ENCODE measurements at regions not wholly inside any gene's neighbourhood (a gene's known extent, or its start where the extent isn't known, plus 50 kb on each side); places are given as distances from the start of the nearest gene placed in this dataset.
A peak's percentile ranks its signal among the peaks of the same experiment; 100 is the strongest.
"Not testable (repeated sequence)": the region's sequence is repeated elsewhere in the genome, so short reads cannot be mapped to it uniquely, and the experiment has no call there.

DNA sequence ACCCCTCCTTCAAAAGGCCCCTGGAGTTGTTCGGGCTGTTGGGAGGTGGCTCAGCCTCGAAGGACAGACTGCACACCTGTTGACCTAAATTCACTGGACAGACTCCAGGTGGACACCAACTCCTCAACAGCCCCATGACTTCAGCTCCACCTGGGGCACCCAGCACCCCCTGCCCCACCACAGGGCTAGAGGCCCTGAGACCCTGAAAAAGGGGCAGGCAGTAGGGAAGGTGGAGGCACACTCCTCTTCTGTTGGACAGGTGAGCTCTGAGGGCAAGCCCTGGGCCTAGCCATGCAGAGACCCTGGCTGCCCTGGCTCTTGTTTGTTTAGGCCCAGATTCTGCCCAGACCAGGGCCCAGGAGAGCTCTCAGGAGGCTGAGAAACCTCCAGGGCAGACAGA is 409.7 kb upstream of the CAMK1G start:
- DNase-seq (ENCODE audit: low spot score): not testable (repeated sequence)

DNA sequence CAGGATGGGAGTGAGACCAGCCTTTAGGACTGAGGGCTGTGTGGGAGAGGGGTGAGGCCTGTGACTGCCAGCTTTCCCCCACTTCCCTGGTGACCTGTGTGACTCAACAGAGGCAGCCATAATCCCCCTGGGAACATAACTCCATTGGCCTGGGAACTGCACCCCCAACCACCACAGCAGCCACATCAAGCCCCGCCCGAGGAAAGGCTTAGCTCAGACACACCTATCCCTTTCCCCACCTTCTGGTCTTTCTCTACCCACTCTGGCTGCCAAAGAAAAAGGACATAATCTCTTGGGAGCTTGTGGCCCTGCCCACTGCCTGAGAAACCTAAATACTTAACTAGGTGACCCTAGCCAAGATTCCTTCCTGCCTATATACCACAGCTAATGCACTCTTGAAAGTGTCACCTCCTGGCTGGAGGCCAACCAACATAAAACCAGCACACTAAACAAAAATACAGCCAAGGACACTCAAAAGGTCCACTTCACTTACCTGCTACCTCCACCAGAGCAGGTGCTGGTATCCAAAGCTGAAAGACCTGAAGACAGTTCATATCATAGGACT is 406.6 kb upstream of the CAMK1G start:
- no peak for DNase-seq (ENCODE audit: low spot score)

DNA sequence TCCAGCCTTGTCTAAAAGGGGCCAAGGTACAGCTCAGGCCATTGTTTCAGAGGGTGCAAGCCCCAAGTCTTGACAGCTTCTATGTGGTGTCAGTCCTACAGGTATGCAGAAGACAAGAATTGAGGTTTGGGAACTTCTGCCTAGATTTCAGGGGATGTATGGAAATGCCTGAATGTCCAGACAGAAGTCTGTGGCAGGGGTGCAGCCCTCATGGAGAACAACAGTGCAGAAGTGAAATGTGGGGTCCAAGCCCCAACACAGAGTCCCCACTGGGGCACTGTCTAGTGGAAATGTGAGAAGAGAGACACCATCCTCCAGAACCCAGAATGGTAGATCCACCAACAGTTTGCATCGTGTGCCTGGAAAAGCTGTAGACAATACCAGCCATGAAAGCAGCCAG is 400.3 kb upstream of the CAMK1G start:
- no peak for DNase-seq (ENCODE audit: low spot score)

DNA sequence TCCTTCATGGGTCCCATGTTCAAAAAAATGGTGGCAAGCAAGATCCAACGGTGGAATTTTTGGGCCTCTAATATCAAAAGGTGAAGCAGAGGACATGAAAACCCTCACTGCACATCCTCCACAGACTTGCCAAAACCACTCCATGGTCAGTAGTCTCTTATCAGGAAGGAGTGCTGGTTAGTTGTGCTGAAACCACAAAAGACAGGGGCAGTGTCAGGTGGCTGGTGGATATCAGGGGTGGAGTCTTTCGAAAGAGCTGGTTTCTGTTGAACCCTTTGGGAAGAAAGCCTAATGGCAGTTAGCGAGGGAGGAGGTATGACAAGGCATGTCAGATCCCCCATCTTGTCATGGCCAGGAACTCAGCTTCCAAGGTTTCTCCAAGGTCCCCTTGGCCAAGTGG is 395.9 kb upstream of the CAMK1G start:
- no peak for DNase-seq (ENCODE audit: low spot score)

DNA sequence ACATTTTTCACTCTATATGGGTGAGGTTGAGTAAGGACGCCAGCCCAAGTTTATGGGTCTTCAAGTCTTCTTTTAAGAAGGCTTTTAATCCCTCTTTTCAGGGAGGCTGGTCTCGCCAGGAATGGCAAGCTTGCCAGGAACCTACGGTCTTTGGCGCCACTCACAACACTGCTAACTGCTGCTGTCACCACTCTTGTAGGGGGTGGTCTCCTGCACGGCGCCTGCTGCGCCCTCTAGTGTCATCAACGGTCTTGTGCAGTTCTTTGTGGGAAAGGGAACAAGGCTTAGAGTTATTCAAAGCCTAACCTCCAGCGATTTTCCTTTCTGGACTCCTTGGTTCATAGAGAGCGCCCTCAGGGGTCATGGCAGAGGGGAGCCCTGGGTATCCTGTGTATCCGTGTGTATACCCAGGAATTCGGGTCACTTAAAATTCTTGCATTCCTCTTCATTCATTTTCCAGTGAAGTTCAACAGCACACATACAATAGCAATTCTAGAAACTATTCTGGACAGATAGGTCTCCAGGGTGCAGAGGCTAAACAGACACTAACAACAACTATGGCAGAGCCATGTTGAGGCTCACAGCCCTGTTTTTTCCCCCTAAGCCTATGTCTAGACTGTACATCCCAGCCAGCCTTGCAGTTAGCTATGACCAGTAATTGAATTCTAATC is 392.8 kb upstream of the CAMK1G start:
- no peak for DNase-seq (ENCODE audit: low spot score)

DNA sequence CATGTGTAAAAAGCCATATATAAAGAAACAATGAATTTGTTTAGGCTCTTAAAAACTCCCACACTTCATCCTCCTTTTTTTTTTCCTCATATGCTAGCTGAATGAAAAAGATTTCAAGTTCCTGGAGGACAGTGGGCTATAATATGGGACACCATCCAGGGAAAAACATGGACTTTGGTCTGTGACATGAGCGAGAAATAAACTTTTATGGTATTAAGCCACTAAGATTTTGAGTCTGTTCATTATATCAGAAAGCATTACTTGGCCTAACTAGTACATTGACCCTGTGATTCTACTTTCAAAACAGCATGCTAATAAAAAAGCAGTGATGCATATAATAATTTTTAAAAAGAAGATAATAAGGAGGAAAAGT is 392.3 kb upstream of the CAMK1G start:
- no peak for DNase-seq (ENCODE audit: low spot score)

DNA sequence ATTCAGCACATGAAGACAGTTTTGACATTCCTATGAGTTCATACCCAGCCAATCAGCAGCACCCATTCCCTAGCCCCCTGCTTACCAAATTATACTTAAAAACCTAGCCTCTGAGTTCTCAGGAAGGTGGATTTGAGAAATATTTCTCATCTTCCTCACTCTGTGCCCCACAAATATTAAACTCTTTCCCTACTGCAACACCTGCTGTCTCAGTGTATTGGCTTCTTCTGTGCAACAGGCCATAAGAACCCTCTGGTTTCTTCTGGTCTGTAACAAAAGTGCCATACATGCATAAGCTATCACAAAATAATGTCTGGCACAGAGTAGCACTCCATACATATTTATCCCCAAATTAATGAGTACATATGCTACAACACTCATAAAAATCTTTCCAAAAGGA is 387.4 kb upstream of the CAMK1G start:
- DNase-seq (ENCODE audit: low spot score): no peak

DNA sequence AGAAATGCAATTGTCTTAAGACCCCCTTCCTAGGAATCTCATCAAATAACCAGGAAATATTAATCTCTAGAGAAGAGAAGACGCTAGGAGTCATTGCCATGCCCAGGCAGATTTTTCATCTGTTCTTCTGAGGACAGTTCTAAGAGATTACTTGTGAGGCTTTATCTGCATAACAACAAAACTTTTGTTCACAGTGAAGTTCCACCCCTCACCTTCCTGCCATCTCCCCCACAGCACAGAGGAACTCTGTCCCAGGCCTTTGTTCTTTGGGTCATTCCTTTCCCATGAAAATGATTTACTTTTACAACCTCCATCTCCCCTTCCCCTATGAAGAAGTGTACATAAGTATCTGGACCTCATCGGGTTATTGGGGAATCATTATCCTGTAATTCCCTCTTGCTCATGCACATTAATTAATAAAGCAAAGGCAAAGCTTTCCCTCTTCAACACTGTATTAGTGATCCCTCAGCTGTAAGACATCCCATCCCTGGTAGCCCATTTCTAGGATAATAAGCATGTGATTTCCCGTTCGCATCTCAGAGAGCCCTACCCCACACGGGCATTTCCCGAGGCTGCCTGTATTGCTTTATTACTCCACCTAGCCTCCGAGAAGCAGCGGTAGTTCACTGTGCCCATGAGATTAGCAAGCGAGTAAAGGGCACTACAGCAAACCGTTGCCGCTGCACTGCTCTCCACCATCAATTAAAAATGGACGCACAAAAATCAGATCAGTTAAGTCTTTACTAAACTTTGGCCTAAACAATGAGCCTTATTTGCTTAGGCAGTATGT is 384.4 kb upstream of the CAMK1G start:
- DNase-seq (ENCODE audit: low spot score): no peak

DNA sequence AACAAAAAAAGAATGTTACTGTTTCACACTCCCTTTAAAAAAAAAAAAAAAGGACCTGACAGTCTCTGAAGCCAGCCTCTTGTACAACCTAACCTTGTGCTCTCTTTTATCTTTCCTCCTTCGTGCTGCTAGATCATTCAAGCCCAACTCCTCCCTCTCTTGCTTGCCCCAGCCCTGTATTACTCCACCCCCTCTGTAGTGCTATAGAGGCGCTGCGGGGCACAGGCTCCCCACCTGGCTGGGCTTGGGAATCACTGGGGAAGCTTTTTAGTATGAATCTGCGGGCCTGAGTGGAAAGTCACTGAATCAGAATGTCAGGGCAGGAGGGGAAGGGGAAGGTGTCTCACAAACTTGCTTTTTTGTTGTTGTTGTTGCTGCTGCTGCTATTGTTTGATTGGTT is 383.7 kb upstream of the CAMK1G start:
- DNase-seq (ENCODE audit: low spot score): no peak

DNA sequence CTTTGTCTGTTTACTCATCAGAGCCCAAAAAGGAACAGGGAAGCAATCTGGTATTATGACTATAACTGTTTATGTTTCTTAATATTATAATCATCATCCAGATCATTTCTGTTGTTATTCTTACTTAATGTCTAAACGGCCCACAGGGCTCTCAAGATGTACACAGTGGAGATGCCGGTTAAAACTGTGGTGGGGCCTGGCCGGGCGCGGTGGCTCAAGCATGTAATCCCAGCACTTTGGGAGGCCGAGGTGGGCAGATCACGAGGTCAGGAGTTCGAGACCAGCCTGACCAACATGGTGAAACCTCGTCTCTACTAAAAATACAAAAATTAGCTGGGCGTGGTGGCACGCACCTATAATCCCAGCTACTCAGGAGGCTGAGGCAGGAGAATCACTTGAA is 381.2 kb upstream of the CAMK1G start:
- DNase-seq (ENCODE audit: low spot score): not testable (repeated sequence)

DNA sequence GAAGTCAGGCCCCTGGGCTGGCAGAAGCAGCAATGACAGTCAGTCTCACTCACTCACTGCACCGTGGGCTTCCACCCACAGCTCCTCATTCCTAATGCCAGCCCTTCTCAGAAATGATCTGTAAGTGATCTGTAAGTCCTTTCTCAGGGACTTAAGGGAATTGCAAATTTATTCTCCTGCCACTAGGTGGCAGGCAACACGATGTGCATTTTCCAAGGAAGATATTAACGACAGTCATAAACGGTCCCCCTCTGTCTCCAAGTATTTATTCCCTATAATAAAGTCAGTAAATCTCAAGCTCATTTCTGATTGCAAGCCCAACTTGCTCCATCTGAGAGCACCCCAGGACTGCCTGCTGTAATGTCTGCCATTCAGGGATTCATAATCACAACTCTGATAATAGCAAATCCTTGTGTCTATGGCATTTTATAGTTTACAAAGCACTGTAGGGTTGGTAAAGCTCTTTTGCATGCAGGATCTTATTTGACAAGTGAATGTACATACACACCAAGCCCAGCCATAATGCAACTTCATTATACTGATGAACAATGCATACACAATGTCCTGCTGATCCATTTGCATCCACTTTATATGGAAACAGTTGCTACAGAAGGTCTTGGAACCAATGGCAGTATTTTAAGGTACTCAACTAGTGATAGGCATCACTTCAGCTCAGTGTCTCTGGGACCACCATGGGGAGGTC is 380.5 kb upstream of the CAMK1G start:
- peak; percentile 27 for DNase-seq (ENCODE audit: low spot score)

DNA sequence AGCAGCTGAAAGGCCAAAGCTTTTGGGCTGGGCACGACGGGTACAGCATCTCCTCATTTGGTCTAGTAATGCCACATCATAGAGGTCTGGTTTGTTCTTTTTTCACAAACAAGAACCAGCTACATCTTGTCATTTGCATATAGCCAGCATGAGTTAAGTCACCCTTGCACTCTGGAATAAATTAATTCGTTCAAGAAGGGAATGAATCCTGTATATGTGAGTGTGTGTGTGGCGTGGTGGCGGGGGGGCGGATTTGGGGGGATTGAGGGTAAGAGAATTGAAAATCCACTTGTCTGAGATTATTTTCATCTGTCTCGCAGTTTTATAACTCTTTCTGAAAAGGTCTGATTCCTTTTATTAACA is 380.0 kb upstream of the CAMK1G start:
- DNase-seq (ENCODE audit: low spot score): no peak

DNA sequence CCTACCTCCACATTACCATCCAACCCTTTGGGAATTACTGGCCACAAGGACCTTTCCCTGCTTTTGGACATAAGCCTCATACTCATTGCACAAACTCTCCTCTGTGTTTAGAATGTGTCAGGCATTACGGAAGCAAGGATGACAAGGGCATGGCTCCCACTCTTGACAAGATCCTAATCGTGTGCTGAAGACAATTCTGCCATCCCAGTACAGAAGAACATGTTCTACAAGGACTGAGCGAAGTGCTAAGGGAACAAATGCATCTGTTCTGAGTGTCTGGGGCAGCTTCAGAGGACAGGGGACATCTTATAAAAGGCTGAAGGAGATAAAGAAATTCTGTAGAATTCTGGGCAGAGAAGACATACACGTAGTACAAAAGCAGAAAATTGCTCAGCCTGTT is 378.5 kb upstream of the CAMK1G start:
- DNase-seq (ENCODE audit: low spot score): no peak

DNA sequence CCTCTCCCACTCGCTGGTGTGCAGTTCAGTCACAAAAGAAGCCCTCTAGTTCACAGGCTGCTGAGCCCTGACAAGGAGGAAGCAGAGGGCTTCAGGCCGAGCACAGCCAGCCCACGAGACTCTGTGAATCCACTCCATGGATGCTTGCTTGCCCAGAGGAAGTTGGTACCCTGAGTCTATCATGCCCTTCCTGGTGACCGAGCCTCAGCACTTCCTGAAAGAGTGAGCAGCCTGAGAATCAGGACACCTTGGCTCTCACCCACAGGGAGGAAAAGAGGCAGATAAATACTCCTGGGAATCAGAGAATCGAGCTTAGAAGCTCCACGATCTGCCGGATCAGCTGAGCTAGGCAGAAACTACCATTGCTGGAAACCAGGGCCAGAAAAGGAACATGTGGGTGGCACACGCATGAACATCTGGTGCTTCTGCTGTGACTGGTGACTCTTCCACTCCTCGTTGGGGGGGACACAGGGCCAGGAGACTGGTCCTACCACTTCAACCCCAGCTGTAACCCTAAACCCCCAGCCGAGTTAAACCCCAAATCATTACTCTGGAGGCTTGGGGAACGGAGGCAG is 376.3 kb upstream of the CAMK1G start:
- peak; percentile 24 for DNase-seq (ENCODE audit: low spot score)

DNA sequence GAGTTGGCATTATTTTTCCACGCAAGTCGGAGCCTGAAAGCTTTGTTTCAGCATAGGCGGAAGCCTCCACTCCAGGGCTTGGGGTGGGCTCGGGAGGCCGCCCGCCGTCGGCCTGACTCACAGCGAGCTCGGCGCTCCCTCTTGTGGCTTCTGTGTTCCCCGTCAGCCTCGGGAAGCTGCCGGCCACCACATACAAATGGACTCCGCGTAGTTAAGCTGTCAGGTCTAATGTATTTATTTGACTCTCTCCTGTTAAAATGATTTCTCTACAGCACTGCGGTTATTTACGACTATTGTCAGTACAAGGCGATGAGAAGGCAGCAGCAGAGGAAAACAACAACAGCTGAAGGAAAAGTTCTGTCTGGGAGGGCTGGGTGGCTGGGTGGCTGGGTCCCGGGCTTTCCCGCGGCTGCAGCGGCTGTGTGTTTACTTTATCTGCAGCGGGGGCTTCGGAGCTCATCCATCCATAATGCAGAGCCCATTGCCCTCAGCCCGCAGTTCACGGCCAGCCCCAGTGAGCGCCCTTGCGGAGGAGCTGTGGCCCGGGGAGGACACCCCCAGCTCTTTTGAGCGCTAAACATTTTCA is 375.7 kb upstream of the CAMK1G start:
- DNase-seq (ENCODE audit: low spot score): peak; percentile 49

DNA sequence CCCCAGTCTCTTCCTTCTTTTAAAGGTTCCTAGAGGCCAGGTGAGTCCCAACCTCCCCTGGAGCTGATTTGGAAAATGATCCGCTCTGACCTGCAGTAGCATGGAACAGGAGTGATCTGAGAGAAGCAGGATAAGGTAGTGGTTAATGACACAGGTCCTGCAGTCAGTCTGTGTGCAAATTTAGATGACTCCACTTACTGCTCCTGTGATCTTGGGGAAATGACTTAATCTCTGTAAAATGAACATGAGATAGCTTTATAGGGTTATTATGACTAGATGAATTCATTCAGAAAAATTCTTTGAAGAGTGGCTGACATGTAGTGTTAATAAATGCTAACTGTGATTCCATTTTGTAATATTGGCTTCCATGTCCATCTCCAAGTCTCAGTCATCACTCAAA is 374.9 kb upstream of the CAMK1G start:
- no peak for DNase-seq (ENCODE audit: low spot score)

DNA sequence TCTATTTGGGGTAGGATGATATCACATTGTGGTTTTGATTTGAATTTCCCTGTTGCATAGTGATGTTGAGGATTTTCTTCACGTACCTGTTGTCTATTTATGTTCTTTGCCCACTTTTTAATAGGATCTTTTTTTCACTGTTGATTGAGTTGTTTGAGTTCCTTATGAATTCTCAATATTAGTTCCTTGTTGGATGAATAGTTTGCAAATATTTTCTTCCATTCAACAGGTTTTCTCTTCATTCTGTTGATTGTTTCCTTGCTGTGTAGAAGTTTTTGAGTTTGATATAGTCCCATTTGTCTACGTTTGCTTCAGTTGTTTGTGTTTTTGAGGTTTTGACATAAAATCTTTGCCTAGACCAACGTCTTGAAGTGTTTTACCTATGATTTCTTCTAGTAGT is 369.5 kb upstream of the CAMK1G start:
- no peak for DNase-seq (ENCODE audit: low spot score)

DNA sequence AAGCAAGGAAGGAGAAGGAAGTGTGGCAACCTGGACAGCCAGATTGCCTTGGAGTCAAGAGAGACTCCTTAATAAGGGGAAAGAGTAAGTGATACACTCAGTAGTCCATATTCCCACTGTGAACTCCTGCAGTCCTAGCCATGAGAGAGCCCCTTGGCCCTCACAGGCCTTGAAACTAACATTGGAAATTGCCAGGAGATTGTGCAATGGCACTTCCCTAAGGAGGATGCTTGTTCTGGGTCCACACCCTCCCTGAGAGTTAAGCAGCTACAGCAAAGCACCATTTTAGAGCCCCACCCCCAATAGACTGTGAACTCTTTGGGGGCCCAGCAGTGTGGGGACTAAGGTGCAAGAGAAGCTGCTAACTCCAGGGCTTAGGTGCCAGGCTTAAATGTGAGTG is 367.7 kb upstream of the CAMK1G start:
- no peak for DNase-seq (ENCODE audit: low spot score)

DNA sequence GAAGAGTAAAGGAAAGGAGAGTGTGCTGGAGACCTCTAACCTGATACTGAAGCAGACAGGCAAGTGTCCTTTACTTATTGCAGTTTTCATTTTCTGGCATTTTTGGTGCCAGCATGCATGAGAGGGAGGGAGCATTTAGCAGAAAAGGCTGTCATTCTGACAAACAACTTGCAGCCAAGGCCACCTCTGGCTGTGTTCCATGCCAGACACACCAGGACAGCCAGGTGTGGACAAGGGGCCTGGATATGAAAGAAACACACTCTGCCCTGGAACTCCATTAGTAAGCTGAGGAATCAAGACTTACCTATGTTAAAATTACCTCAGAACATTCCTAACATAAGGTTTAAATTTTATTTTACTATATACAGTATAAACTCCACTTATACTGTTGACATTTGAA is 365.4 kb upstream of the CAMK1G start:
- no peak for DNase-seq (ENCODE audit: low spot score)

DNA sequence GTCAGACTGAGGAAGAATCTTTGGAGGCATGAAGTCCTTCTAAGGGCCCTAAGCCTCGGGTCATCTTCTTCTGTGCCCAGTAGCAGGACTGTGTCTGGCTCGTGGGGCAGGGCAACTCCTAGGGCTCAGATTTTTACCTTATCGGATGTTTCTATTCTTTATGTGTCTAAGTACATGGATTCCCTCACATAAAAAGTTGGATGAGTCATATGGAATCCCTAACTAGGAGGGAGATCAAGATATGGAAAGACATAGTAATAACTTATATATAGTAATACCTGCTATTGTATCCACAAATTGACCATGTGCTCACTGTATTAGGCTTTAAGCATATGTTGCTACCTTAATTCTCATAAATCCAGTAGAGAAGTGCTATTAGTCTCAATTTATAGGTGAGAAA is 364.5 kb upstream of the CAMK1G start:
- no peak for DNase-seq (ENCODE audit: low spot score)

DNA sequence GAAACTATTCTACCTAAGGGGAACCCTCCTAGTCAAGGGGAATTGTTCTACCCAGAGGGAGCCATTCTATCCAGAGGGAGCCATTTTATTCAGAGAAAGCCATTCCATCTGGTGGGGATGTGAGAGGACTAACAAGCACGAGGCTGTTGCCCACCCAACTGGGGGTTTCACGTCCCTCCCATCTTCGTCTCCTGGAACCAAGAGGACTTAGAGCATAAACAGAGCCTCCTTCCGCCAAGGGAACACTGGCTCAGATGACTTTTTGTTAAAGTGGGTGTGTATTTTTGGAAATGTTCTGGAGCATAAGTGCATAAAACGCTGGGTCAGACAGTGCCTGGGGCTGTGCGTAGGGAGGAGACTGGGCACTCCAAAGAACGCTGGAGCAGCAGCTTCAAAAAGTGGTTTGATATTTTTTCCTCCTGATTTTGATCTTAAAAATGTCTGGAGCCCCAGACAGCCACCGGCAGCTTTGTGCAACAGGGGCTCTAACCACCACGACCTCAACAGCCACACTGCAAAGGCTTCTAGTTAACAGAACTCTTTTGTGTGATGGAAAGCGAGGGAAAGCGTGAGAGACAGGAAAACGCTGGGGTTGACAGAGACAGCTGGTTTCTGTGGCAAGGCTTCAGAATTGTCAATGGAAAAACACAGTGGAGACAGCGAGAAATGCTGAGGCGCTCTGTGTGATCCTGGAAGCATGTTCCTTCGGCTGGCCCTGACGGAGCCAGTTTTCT is 363.6 kb upstream of the CAMK1G start:
- DNase-seq (ENCODE audit: low spot score): no peak

DNA sequence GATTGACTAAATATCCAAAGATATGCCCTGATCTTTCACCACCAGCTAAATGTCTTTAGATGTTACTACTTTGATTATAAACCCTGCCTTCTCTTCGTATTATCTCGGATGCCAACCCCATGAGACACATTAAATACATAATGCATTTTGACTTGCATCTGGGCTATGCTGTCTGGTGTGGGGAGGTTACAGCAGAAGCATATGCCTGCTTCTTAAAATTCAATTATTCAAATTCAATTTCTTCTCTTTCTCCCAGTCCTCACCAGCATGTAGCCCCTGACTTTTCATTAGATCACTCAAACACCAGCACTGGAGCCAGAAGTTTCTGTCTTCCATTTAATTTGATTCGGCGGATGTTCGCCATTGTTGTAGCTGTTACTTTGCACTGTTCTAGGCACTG is 360.7 kb upstream of the CAMK1G start:
- no peak for DNase-seq (ENCODE audit: low spot score)
